Subcutaneous abdominal adipose tissue (tissue), 5 donors: ENCODE measurements at regions not wholly inside any gene's neighbourhood (a gene's known extent, or its start where the extent isn't known, plus 50 kb on each side); places are given as distances from the start of the nearest gene placed in this dataset.

ENCODE experiments used
- H3K27ac ChIP-seq: one replicate; pipeline ENCODE4 v1.7.0; 2013; ENCODE audit warnings: low read depth, mild to moderate bottlenecking, inconsistent platforms, low read length, moderate library complexity
- H3K27me3 ChIP-seq, 5 donors: one replicate each; pipeline ENCODE4 v1.7.0; 2013; ENCODE audit warnings: low read length in 5 of 5, inconsistent platforms in 1 of 5; ENCODE audit not compliant: control insufficient read depth in 5 of 5, insufficient read depth in 4 of 5
- H3K36me3 ChIP-seq, 5 donors: one replicate each; pipeline ENCODE4 v1.7.0; 2013; ENCODE audit warnings: low read length in 5 of 5; ENCODE audit not compliant: control insufficient read depth in 5 of 5, insufficient read depth in 5 of 5
- H3K4me1 ChIP-seq, 5 donors: one replicate each; pipeline ENCODE4 v1.7.0; 2013; ENCODE audit warnings: low read length in 5 of 5, mild to moderate bottlenecking in 3 of 5, moderate library complexity in 1 of 5; ENCODE audit not compliant: control insufficient read depth in 5 of 5, insufficient read depth in 5 of 5
- H3K4me3 ChIP-seq, 5 donors: one replicate each; pipeline ENCODE4 v1.7.0; 2013; ENCODE audit warnings: low read length in 5 of 5, low read depth in 1 of 5
- H3K9ac ChIP-seq, 5 donors: one replicate each; pipeline ENCODE4 v1.7.0; 2013; ENCODE audit warnings: low read length in 5 of 5, mild to moderate bottlenecking in 4 of 5, moderate library complexity in 3 of 5
- H3K9me3 ChIP-seq, 5 donors: one replicate each; pipeline ENCODE4 v1.7.0; 2013; ENCODE audit warnings: low read length in 5 of 5; ENCODE audit not compliant: control insufficient read depth in 5 of 5
- donor health status: healthy.
- donor health status: healthy.
- donor health status: healthy.
- donor health status: healthy.
- donor health status: healthy.

- Histone ChIP-seq H3K36me3 (no peaks in the 10 kb centered on the region), H3K4me3 (no peak overlapping the region), H3K27me3 (peaks cover 0 to 6% (median 0%) of the 10 kb centered on the region in 5 donors), H3K9ac (no peak overlapping the region), H3K4me1 (peaks cover 0 to 11% (median 0%) of the 10 kb centered on the region in 5 donors), H3K9me3 (peaks cover 0 to 4% (median 0%) of the 10 kb centered on the region in 5 donors), H3K27ac (no peak overlapping the region)
Observed at GRCh38 chr18:8477615-8478014, 131.6 kb upstream of the RAB12 start.

DNA sequence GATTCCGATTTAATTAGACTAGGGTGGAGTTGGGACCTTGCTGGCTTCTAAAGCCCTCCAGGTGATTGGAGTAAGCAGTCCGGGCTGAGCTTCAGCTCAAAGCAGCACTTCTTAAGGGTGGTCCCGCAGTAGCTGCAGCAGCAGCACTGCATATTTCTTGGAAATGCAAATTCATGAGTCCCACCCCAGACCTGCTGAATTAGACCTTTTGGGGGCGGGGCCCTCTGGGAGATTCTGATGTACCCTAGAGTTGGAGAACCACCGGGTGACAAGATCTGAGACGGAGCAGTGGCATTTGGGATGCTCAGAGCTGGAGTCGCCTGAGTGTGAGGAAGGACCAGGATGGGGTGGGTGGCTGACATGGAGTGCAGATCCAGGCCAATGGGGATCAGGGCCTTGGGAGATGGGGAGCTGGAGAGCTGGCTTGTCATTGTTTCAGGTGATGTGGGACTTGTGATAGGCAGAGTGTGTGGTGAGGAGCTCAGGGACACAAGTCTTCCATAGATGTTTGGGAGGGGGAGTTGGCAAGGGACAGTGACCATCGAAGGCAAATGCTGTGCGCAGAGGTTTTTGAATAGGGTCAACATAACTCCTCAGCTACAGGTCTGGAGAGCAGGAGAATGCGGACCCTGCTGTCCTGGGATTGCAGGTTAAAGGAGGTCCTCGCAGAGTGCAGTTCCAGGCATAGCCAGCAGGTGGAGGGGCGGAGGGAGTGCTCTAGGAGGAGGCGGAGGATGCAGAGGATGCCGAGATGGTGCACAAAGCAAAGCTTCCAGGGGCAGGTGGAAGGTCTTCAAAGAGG, 130.9 kb upstream of the RAB12 start:
- H3K4me3 ChIP-seq = no peak overlapping the region
- H3K9ac ChIP-seq = no peak overlapping the region
- H3K4me1 ChIP-seq = peaks cover 0 to 11% (median 0%) of the 10 kb centered on the region in 5 donors
- H3K27ac ChIP-seq = no peak overlapping the region
- H3K36me3 ChIP-seq = no peaks in the 10 kb centered on the region
- peaks cover 0 to 4% (median 0%) of the 10 kb centered on the region in 5 donors for H3K9me3 ChIP-seq
- H3K27me3 ChIP-seq = peaks cover 0 to 6% (median 0%) of the 10 kb centered on the region in 5 donors

GRCh38 chr18:8478968-8479370, 130.3 kb upstream of the RAB12 start:
- H3K27ac ChIP-seq = no peak overlapping the region
- peaks cover 0 to 4% (median 0%) of the 10 kb centered on the region in 5 donors for H3K9me3 ChIP-seq
- peaks cover 0 to 11% (median 0%) of the 10 kb centered on the region in 5 donors for H3K4me1 ChIP-seq
- H3K9ac ChIP-seq = no peak overlapping the region
- H3K27me3 ChIP-seq = peaks cover 0 to 6% (median 0%) of the 10 kb centered on the region in 5 donors
- H3K36me3 ChIP-seq = no peaks in the 10 kb centered on the region
- no peak overlapping the region for H3K4me3 ChIP-seq

DNA sequence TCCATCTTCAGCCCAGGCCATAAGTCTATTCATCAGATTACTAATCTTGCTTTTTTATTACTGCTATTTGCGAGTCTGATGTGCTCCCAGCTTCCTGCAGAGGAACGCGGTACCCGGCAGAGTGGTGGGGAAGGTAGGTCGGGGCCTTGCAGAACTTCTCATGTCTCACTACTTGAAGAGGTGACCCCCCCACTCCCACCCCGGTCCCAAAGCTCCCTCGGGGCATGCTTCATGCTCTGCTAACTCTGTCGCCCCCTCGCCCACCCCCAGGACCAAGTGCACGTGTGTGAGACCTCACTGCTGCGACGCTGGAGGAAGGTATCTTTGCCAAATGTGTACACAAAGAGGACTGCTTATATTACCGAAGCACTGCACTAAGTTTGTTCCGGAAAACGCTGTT, 129.4 kb upstream of the RAB12 start:
- Histone ChIP-seq H3K27ac (no peak overlapping the region), H3K4me1 (peaks cover 0 to 11% (median 0%) of the 10 kb centered on the region in 5 donors), H3K4me3 (no peak overlapping the region), H3K36me3 (no peaks in the 10 kb centered on the region), H3K9ac (no peak overlapping the region), H3K9me3 (peaks cover 0 to 4% (median 0%) of the 10 kb centered on the region in 5 donors), H3K27me3 (peaks cover 0 to 6% (median 0%) of the 10 kb centered on the region in 5 donors)

- Histone ChIP-seq H3K27ac (no peak overlapping the region), H3K36me3 (no peaks in the 10 kb centered on the region), H3K27me3 (peaks cover 0 to 6% (median 0%) of the 10 kb centered on the region in 5 donors), H3K4me3 (no peak overlapping the region), H3K4me1 (peaks cover 0 to 11% (median 0%) of the 10 kb centered on the region in 5 donors), H3K9me3 (peaks cover 0 to 4% (median 0%) of the 10 kb centered on the region in 5 donors), H3K9ac (no peak overlapping the region)
Observed at GRCh38 chr18:8480506-8481328, 128.5 kb upstream of the RAB12 start.

DNA sequence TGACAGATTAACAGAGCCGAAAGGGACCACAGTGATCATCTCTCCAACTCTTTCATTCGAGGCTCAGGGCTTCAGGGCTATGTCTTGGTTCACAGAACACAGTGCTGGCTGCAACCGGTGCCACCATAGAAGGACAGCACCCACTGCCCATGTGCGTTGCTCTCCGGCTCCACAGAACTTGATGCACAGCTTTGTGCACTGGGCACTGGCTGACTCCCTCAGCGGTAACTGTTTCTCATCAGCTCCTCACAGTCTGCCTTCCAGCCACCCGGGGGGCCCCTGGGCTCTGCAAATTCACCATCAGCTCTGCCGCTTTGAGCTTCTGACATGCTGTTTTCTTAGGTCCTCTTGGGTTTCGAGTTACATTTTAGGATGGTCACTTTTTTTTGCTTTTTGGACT, 124.3 kb upstream of the RAB12 start:
- no peak overlapping the region for H3K9ac ChIP-seq
- no peak overlapping the region for H3K4me3 ChIP-seq
- no peaks in the 10 kb centered on the region for H3K36me3 ChIP-seq
- no peak overlapping the region for H3K27ac ChIP-seq
- H3K27me3 ChIP-seq = no peaks in the 10 kb centered on the region
- H3K9me3 ChIP-seq = no peaks in the 10 kb centered on the region
- H3K4me1 ChIP-seq = peaks cover 0 to 4% (median 0%) of the 10 kb centered on the region in 5 donors

- H3K27ac ChIP-seq = no peak overlapping the region
Observed at GRCh38 chr18:8489761-8490160, 119.5 kb upstream of the RAB12 start.

GRCh38 chr18:8491516-8491915, 117.7 kb upstream of the RAB12 start:
- Histone ChIP-seq H3K27me3 (peaks cover 0 to 5% (median 4%) of the 10 kb centered on the region in 5 donors), H3K9me3 (peaks cover 0 to 2% (median 0%) of the 10 kb centered on the region in 5 donors), H3K27ac (no peak overlapping the region), H3K4me3 (no peak overlapping the region), H3K4me1 (no peaks in the 10 kb centered on the region), H3K9ac (no peak overlapping the region), H3K36me3 (no peaks in the 10 kb centered on the region)

More at GRCh38 chr18:8489761-8490160, 119.5 kb upstream of the RAB12 start:
- no peak overlapping the region for H3K9ac ChIP-seq
- H3K27me3 ChIP-seq = peaks cover 0 to 5% (median 0%) of the 10 kb centered on the region in 5 donors
- H3K36me3 ChIP-seq = no peaks in the 10 kb centered on the region
- no peaks in the 10 kb centered on the region for H3K4me1 ChIP-seq
- peaks cover 0 to 2% (median 0%) of the 10 kb centered on the region in 5 donors for H3K9me3 ChIP-seq
- no peak overlapping the region for H3K4me3 ChIP-seq

DNA sequence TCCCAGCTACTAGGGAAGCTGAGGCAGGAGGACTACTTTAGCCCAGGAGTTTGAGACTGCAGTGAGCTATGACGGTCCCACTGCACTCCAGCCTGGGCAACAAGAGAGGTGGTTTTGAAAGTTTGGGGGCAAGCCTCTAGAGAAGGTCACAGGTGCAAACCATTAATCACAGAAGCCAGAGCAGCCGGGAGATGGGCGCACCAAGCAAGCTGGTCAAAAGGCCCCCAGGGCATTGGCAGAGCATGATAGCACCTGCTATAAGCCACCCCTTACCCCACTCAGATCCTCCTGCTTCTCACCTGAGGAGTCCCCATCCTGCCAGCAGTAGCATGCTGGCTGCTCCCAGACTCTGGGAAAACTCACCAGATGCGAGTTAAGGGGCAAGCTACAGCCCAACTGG, 116.1 kb upstream of the RAB12 start:
- no peaks in the 10 kb centered on the region for H3K4me1 ChIP-seq
- H3K36me3 ChIP-seq = no peaks in the 10 kb centered on the region
- no peak overlapping the region for H3K27ac ChIP-seq
- H3K9ac ChIP-seq = no peak overlapping the region
- peaks cover 0 to 5% (median 4%) of the 10 kb centered on the region in 5 donors for H3K27me3 ChIP-seq
- H3K9me3 ChIP-seq = peaks cover 0 to 2% (median 0%) of the 10 kb centered on the region in 5 donors
- H3K4me3 ChIP-seq = no peak overlapping the region

DNA sequence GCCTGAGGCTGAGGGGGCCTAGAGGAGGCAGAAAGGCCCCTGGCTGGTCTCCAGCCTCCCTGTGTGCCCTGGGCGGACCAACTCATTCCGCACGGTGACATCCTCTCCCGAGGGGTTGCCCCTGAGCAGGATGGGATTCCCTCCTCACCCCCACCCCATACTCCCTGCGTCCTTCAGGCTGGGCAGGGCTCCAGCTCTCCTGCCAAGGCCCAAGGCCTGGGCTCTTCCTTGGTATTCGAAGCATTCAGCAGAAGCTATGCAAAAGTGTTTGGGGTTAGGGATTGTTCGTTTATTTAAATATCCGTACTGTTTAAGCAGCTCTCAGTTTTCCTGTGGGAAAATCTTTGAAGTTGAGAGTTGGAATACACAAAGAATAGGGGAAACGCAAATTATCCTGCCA, 113.1 kb upstream of the RAB12 start:
- Histone ChIP-seq H3K4me1 (peaks cover 0 to 4% (median 0%) of the 10 kb centered on the region in 5 donors), H3K27ac (no peak overlapping the region), H3K9ac (no peak overlapping the region), H3K9me3 (peaks cover 0 to 4% (median 0%) of the 10 kb centered on the region in 5 donors), H3K36me3 (no peaks in the 10 kb centered on the region), H3K27me3 (peaks cover 0 to 12% (median 4%) of the 10 kb centered on the region in 5 donors), H3K4me3 (no peak overlapping the region)
